GM12892 (cell line): ENCODE measurements at regions not wholly inside any gene's neighbourhood (a gene's known extent, or its start where the extent isn't known, plus 50 kb on each side); places are given as distances from the start of the nearest gene placed in this dataset.

Source experiments
- DNase-seq: peaks from one replicate; pipeline ENCODE4 v3.0.0; 2011; ENCODE audit not compliant: insufficient read length
- FAIRE-seq: peaks from 2 replicates; lab custom pipeline; 2011; peaks lifted over from hg19 to GRCh38; lab: Jason Lieb, UNC
- POLR2A ChIP-seq: IDR thresholded peaks from 2 replicates; pipeline ENCODE4 v1.6.1; 2011; ENCODE audit warnings: low read depth, low read length, control low read depth
- POLR2AphosphoS5 ChIP-seq: IDR thresholded peaks from 2 replicates; pipeline ENCODE4 v1.6.1; 2011; ENCODE audit warnings: low read depth, low read length, control low read depth
- TAF1 ChIP-seq: IDR thresholded peaks from 2 replicates; pipeline ENCODE4 v1.6.1; 2011; ENCODE audit warnings: low read depth, mild to moderate bottlenecking, control low read depth, low read length, borderline replicate concordance

DNA sequence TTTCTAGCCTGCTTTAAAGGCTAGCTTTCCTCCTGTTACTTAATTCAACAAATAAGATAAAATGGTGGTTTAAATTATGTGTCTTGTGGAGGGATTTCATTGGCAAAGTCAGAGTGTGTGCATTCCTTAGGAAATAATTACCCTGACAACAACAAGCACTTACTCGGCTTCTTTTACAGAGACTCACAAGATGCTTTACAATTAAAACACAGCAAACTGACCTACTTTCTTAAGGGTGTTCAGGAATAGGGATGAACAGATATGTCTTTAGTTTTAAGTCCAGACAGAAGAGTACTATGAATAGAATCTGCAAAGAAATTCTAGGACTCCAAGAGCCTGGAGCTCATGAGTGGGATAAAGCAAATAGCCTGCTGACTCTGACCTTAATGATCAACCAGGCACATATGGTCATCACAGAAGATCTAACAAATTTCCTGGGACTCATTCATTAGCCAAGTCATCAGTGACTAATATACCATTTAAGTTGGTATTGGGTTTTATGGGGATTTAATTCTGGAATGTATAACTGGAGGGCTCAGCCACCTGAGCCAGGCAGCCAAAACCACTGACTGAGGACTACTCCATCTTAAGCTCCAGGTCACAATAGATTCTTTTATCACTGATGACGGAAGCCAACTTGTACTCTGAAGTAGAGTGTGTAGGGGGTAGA is 161.8 kb upstream of the RIMS1 start:
- no peak for TF ChIP-seq POLR2AphosphoS5
- no peak for TF ChIP-seq POLR2A
- no peak for TF ChIP-seq TAF1
- FAIRE-seq (no peak), DNase-seq (no peak)

DNA sequence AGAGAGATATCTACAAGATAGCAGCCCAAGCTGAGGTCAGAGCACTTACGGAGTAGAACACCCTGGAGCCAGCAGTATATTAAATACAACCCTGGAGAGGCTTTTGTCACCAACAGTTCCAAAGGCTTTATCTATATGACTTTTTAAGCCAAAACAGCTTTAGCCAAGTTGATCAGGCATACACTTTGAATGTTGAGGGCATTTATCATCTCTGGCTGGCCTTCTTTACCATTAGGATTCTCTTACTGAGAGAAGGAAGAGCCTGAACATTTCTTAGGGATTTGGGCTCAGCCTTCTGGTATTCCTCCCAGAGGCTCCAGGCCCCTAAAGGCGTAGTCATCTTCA is 161.3 kb upstream of the RIMS1 start:
- no peak for DNase-seq
- no peak for TF ChIP-seq POLR2A
- no peak for TF ChIP-seq POLR2AphosphoS5
- no peak for TF ChIP-seq TAF1
- no peak for FAIRE-seq

DNA sequence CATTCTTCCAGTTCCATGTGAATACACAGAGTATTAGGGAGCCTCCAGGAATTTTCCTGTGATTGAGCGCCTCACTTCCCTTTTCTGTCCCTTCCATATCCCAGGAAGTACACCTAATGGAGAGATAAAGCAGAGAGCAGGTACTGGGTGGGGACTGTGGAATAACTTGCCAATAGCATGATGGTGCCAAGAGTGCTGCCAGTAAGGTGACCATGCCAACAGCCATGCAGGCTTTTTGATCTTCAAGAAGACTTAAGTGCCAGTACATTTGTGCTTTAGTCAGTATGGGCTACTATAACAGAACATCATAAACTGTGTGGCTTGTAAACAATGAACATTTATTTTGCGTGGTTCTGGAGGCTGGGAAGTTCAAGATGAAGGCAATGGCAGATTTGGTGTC is 160.2 kb upstream of the RIMS1 start:
- FAIRE-seq (no peak), DNase-seq (no peak)
- no peak for TF ChIP-seq POLR2AphosphoS5
- no peak for TF ChIP-seq POLR2A
- no peak for TF ChIP-seq TAF1

DNA sequence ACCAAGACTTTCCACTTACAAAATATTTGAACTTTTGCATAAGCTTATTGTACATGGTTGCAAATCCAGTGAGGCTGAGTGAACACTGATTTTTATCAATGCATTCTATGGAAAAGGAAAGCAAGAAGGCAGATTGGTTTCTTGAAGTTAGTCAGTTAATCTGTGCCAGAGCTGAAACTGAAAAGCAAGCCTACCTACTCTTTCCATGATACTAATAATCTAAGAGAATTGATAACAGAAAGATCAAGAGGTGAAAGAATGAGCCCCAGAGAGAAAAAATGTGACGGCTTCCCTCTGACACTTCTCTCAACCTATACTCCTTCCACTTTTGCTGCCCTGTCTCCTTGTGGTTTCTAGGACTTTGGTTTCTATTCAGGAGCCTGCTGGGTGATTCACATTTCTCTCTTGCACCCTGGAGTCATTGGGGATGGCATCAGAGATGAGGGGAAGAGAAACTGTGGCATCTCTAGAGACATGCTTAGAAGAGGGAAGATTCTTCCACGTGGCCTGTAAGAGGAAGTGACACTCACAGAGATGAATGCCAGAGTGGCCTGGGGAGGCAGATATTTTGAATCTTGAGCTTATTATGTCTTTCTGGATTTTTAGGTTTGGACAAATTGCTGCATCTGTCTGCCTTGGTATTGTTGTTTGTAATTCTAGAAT is 158.6 kb upstream of the RIMS1 start:
- no peak for DNase-seq
- FAIRE-seq: no peak
- no peak for TF ChIP-seq TAF1
- no peak for TF ChIP-seq POLR2A
- TF ChIP-seq POLR2AphosphoS5: no peak

DNA sequence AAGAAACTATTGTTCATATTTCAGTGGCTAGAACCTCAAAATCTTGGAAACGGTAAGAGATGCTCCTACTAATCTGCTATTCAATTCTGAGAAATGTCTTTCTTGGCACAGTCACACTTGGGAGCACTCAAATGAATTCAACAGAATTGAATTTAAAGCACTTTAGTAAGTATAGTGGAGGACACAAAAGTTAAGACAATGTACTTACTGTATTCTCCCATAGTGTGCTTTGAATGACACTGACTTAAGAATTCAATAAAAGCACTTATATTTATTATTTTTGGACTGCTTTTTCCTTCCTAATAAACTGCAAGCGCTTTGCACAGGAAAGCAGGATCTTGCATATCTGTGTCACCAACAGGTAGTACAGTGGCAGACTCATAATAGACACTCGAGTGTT is 156.1 kb upstream of the RIMS1 start:
- FAIRE-seq: no peak
- DNase-seq: no peak
- no peak for TF ChIP-seq POLR2AphosphoS5
- no peak for TF ChIP-seq POLR2A
- TF ChIP-seq TAF1: no peak

DNA sequence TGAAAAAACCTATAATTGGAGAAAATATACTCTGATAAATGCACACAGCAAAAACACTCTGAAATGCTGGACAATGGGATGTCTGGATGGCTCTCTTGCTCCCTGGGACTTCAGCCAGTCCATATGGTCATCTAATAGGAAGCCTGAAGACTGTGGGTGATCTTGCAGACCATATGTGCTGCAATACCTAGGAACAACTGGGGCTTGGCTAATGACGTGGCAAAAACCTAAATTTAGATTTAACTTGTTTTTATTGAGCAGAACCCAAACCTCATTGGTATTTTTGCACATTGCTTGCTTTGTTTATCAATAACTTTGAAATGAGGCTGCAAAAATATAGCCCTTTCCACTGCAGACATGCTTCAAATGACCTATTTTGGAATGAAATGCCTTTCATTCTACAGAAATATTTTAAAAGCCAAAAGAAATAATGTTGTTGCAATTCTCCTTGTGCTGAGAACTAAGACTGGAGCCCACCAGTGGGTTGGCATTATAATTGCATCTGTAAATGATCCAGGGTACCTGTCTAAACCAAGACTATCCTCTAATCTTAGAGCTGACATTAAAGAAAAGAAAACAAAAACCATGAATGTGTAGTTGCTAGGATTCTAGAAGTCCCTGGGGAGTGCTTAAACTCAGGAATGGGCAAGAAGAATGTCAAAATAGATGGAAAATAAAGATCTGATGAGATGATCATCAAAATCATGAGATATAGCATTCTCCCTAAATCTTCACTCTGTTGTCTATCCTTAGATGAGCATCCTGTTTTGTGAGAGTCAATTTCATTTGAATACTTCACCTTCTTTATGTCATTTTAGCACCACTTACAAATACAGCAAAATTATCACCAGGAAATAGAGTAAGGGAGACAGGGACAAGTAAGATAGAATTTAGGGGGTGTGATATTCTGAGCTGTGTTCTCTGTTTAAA is 152.1 kb upstream of the RIMS1 start:
- FAIRE-seq (no peak), DNase-seq (no peak)
- TF ChIP-seq POLR2A (no peak), POLR2AphosphoS5 (no peak), TAF1 (no peak)

DNA sequence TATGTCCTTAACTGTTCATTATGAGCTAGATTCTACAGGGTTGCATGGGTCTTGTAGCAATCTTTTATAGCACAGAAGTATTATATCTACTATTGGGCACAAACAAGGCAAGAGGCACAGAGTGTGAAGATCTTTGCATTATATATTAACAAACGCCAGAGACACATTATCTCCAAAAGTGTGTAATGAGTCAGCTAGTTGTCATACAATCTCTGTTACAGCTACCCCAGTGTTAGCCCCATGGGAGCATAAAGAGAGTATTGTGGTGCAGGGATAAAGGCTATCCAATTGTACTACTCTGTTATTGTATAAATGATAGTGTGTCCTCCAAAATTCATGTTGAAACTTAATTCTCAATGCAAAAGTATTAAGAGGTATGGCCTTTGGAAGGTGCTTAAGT is 148.4 kb upstream of the RIMS1 start:
- DNase-seq: no peak
- no peak for TF ChIP-seq TAF1
- TF ChIP-seq POLR2A: no peak
- no peak for TF ChIP-seq POLR2AphosphoS5
- FAIRE-seq: no peak

DNA sequence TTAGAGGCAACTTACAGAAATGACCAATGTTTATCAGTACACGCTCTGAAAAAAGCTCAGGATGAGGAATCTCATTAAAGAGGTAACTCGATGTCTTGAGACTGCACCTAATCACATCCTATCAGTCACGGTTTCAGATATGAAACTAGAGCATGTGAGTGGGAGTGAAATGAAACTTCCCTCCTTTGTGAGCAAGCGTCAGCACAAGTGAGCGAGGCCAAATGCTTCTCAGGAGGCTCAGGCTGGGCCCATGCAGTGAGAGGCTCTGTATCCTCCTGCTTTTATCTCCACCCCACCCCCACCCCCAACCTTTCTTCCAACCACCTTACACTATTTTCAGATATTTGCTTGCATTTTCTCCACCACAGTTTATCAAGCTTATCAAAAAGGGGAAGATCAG is 140.8 kb upstream of the RIMS1 start:
- TF ChIP-seq POLR2AphosphoS5: no peak
- TF ChIP-seq POLR2A: no peak
- no peak for TF ChIP-seq TAF1
- no peak for FAIRE-seq
- no peak for DNase-seq

DNA sequence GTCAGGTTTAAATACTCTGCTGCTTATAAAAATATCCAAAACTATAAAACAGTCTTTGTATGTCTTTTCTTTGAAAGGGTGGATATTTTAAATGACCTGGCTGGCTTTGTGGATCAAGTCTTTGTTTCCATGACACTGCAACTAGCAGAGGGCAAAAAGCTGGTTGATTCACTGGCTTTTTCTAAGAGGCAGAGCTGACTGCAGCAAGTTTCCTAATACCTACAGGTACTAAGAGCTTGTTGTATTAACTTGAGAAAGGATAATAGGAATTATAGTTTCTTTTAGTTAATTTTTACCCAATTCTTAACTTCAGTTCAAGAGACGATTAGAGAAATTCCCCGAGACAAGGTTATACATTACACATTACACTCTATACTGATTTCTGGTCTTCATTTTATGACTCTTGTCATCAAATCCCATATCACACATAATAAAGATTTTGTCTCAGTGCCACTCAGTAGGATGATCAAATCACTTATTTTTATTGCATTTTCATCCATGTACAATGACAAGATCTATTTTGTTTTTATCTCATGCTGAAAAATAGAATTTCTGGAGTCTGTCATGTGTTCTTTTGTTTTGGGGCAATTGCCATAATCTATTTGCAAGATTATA is 120.1 kb upstream of the RIMS1 start:
- FAIRE-seq (no peak), DNase-seq (no peak)
- TF ChIP-seq POLR2AphosphoS5 (no peak), POLR2A (no peak), TAF1 (no peak)

DNA sequence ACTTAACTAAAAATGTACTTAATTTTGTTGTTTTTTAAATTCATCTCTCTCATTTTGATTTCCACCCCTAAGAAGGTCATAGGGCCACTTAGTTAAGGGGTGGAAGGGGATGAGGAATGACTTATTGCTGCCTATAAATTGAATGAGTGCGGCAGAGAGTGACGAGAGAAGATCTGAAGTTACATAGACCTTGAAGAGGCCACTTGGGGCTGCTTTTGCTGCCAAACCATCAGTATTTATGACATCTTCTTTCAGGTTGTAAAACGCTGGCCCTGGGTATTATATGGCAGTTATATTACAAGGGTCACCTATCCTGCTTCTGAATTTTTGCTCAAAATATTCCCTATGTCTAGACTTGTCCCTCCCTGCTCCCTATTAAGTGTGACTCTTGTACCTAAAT is 119.6 kb upstream of the RIMS1 start:
- no peak for FAIRE-seq
- no peak for DNase-seq
- TF ChIP-seq POLR2AphosphoS5 (no peak), TAF1 (no peak), POLR2A (no peak)

DNA sequence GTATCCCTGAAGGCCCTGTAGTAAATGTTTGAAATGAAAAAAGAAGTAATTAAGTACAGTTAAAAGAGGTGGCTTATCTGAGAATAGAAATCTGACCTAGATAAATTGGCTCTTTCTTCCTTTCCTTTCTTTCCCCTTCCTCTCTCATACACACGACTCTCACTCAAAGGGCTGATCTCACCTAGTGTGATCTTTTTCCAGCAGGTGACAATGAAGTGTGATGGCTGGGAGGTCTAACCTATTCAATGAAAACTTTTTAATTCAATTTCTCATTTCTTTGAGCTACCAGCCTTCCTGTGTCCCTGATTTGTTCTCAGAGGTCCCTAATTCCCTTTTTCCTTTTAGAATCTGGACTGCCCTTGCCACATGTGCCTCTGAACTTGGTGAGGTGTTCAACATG is 118.0 kb upstream of the RIMS1 start:
- FAIRE-seq (no peak), DNase-seq (no peak)
- TF ChIP-seq POLR2AphosphoS5 (no peak), POLR2A (no peak), TAF1 (no peak)
